MM.1S (cell line): ENCODE measurements at regions not wholly inside any gene's neighbourhood (a gene's known extent, or its start where the extent isn't known, plus 50 kb on each side); places are given as distances from the start of the nearest gene placed in this dataset.
"Not testable (repeated sequence)": the region's sequence is repeated elsewhere in the genome, so short reads cannot be mapped to it uniquely, and the experiment has no call there.

Experiments used
- EZH2 ChIP-seq: fragments of 300-600 bp; sonication (generic); optimal IDR thresholded peaks from 2 replicates; pipeline ENCODE3; 2017; ENCODE audit warnings: low read depth, mild to moderate bottlenecking, antibody characterized with exemption, low read length, mixed read lengths
- TF ChIP-seq, protein P1 (sequence below): fragments of 300-600 bp; sonication (generic); IDR thresholded peaks from 2 replicates; pipeline ENCODE4 v1.5.1; 2016; ENCODE audit warnings: antibody characterized with exemption, low read length, mixed read lengths

DNA sequence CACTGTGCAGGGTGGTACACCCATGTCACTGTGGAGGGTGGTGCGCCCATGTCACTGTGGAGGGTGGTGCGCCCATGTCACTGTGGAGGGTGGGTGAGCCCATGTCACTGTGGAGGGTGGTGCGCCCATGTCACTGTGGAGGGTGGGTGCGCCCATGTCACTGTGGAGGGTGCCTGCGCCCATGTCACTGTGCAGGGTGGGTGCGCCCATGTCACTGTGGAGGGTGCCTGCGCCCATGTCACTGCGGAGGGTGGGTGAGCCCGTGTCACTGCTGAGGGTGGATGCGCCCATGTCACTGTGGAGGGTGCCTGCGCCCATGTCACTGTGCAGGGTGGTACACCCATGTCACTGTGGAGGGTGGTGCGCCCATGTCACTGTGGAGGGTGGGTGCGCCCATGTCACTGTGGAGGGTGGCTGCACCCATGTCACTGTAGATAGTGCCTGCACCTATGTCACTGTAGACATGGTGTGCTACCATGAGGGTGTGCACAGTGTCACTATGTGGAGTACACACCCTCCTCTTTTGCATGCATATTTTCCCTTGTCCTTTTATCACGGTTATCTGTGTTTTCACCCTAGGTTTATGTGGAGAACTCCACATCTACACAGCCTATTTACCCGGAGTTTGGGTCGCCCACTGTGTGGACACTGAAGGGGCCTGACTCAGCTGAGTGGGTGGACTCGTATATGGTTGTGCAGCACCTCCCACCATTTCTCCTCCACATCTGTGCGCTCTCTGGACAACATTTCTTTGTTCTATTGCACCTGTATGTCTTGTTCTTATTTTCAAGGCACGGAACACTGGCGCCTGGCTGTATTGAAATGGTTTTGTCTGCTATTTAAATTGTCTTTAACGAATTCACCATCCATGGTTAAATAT is 222.4 kb downstream of the ERMARD start:
- TF ChIP-seq, protein P1, sequence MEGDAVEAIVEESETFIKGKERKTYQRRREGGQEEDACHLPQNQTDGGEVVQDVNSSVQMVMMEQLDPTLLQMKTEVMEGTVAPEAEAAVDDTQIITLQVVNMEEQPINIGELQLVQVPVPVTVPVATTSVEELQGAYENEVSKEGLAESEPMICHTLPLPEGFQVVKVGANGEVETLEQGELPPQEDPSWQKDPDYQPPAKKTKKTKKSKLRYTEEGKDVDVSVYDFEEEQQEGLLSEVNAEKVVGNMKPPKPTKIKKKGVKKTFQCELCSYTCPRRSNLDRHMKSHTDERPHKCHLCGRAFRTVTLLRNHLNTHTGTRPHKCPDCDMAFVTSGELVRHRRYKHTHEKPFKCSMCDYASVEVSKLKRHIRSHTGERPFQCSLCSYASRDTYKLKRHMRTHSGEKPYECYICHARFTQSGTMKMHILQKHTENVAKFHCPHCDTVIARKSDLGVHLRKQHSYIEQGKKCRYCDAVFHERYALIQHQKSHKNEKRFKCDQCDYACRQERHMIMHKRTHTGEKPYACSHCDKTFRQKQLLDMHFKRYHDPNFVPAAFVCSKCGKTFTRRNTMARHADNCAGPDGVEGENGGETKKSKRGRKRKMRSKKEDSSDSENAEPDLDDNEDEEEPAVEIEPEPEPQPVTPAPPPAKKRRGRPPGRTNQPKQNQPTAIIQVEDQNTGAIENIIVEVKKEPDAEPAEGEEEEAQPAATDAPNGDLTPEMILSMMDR = not testable (repeated sequence)
- not testable (repeated sequence) for TF ChIP-seq EZH2
